Large intestine (tissue), 3 donors: ENCODE measurements at regions not wholly inside any gene's neighbourhood (a gene's known extent, or its start where the extent isn't known, plus 50 kb on each side); places are given as distances from the start of the nearest gene placed in this dataset.

ENCODE experiments used
- DNase-seq, 2 donors: peaks; one replicate each; pipeline versions ENCODE4 v3.0.0 to v3.0.0-alpha.2; 2013
- H3K27ac ChIP-seq: one replicate; pipeline ENCODE4 v1.5.1; 2013; ENCODE audit warnings: low read length
- H3K27me3 ChIP-seq: 2 replicates; pipeline ENCODE4 v1.6.1; 2013; ENCODE audit warnings: low read length; ENCODE audit not compliant: control insufficient read depth, insufficient read depth
- H3K36me3 ChIP-seq: 2 replicates; pipeline ENCODE4 v1.6.1; 2013; ENCODE audit warnings: low read length; ENCODE audit not compliant: control insufficient read depth, insufficient read depth
- H3K4me1 ChIP-seq: one replicate; pipeline ENCODE4 v1.6.1; 2013; ENCODE audit warnings: low read length; ENCODE audit not compliant: control insufficient read depth, insufficient read depth
- H3K4me3 ChIP-seq: one replicate; pipeline ENCODE4 v1.5.1; 2013; ENCODE audit warnings: low read length
- H3K9me3 ChIP-seq: one replicate; pipeline ENCODE4 v1.6.1; 2013; ENCODE audit warnings: mild to moderate bottlenecking, low read depth, low read length, moderate library complexity; ENCODE audit not compliant: control insufficient read depth
- WGBS: methylation state at CpG from one replicate; pipeline ENCODE4 v1.1.5; 2013; ENCODE audit warnings: low lambda C conversion rate; ENCODE audit not compliant: insufficient coverage; 5-methylcytosine and 5-hydroxymethylcytosine counted together

DNA sequence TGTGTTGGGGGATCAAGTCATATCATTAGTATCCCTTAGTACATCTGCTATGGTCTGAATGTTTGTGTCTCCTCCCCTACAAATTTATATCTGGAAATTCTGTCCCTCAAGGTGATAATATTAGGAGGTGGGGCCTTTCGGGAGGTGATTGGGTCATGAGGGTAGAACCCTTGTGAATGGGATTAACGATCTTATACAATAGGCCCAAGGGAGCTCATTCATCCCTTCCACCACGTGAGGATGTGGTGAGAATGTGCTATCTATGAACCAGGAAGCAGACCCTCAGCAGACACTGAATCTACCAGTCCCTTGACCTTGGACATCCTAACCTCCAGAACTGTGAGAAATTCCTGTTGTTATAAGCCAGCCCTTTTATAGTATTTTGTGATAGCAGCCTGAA, 110.7 kb downstream of the PTCSC3 start:
- no peaks in the 10 kb centered on the region for H3K4me1 ChIP-seq
- WGBS, result no CpG with 5 or more reads among the region's 3 CpGs
- H3K27me3 ChIP-seq, result peaks cover 2% of the 10 kb centered on the region
- H3K4me3 ChIP-seq, result no peak overlapping the region
- H3K9me3 ChIP-seq, result no peaks in the 10 kb centered on the region
- H3K27ac ChIP-seq, result no peak overlapping the region
- no peak for DNase-seq
- H3K36me3 ChIP-seq, result no peaks in the 10 kb centered on the region

DNA sequence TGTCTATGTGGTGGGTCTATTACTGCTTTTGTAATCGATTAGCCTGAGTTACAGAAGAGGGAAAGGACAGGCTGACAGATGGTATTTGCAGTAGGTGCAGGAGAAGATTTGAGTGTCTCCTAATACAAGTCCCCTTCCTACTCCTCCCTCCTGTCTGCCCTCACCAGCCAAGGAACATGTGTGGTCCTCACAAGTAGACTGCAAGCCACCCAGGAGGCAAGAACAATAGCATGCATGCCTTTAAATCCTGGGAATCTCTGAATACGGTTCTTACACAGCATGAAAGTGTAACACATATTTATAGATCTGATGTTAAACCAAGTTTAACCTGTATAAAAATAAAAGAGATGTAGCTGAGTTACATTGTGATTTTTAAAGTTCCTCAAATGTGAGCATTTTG, 117.0 kb downstream of the PTCSC3 start:
- H3K4me1 ChIP-seq, result no peaks in the 10 kb centered on the region
- no peaks in the 10 kb centered on the region for H3K9me3 ChIP-seq
- WGBS, result 100% methylated on average over 1 of the region's 2 CpGs
- H3K36me3 ChIP-seq, result no peaks in the 10 kb centered on the region
- H3K27me3 ChIP-seq, result no peaks in the 10 kb centered on the region
- DNase-seq, result no peak
- no peak overlapping the region for H3K27ac ChIP-seq
- H3K4me3 ChIP-seq, result no peak overlapping the region

- H3K4me1 ChIP-seq, result no peaks in the 10 kb centered on the region
- 65% methylated on average over 2 of the region's 7 CpGs for WGBS
- no peak overlapping the region for H3K4me3 ChIP-seq
- H3K27me3 ChIP-seq, result no peaks in the 10 kb centered on the region
- no peaks in the 10 kb centered on the region for H3K36me3 ChIP-seq
- no peak for DNase-seq
- no peaks in the 10 kb centered on the region for H3K9me3 ChIP-seq
- no peak overlapping the region for H3K27ac ChIP-seq
Observed at GRCh38 chr14:36057452-36058116, 118.9 kb downstream of the PTCSC3 start.

DNA sequence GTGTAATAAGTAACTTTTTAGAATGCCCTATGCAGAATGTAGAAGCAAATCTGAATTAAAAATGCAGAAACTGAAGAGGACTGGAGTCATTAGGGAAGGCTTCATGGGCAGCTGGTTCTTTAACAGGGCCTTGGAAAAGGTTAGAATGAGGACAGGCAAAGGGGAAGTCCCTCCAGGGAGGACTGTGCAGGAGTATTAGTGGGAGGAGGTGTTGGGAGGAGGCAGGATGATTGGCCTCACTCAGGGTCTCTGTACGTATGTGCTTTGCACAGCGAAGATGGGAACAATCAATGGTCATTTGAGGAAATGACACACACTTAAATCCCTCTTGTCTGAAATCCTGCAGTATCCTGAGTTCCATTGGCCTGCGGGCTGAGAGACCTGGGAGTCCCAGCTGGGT, 119.7 kb downstream of the PTCSC3 start:
- Histone ChIP-seq H3K4me3 (no peak overlapping the region), H3K9me3 (no peaks in the 10 kb centered on the region), H3K36me3 (no peaks in the 10 kb centered on the region), H3K27ac (no peak overlapping the region), H3K27me3 (no peaks in the 10 kb centered on the region), H3K4me1 (no peaks in the 10 kb centered on the region)
- no CpG with 5 or more reads among the region's 3 CpGs for WGBS
- DNase-seq, result no peak

DNA sequence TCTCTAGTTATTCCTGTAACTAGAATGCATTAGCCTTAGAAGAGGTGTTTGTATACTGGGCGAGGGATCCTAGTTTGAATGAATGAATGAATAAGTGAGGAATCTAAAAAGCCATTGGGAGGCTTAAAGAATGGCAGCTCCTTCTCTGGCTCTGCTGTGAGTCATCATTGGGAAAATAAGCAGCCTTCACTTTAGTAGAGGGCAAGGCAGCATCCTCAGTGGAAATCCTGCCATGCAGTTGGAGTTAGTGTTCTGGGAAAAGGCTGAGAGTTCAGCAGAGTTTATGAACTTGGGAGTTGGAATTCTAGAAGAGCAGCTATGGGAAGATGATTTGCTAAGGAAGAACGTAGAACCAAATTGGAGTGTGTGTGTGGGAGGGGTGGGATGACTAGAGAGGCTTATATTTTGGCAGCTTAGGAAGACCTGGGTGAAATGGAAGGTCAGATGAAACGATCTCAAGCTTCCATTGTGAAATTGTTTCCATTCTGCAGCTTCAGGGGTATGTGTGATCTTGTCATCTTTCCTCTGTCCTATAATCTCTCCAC, 120.8 kb downstream of the PTCSC3 start:
- Histone ChIP-seq H3K4me3 (no peak overlapping the region), H3K9me3 (no peaks in the 10 kb centered on the region), H3K27ac (no peak overlapping the region), H3K27me3 (no peaks in the 10 kb centered on the region), H3K4me1 (no peaks in the 10 kb centered on the region), H3K36me3 (no peaks in the 10 kb centered on the region)
- DNase-seq, result no peak
- WGBS, result 60% methylated on average over 1 of the region's 3 CpGs

DNA sequence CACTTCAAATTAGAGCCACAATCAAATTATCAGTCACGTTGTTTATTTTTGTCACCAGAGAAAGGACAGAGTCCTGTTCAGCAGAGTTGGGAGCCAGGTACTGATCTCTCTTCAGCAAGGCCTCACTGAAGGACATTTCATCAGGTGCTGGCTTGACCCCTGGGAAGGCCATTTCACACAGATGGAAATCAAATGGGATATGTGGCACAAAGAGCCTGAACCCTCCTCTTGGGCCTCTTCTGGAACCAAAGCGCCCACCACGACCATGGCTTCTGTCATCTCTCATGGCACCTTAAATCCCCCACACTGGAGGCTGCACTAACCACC, 121.5 kb downstream of the PTCSC3 start:
- no peak for DNase-seq
- no CpG with 5 or more reads among the region's 3 CpGs for WGBS
- Histone ChIP-seq H3K27ac (no peak overlapping the region), H3K27me3 (no peaks in the 10 kb centered on the region), H3K9me3 (no peaks in the 10 kb centered on the region), H3K36me3 (no peaks in the 10 kb centered on the region), H3K4me3 (no peak overlapping the region), H3K4me1 (no peaks in the 10 kb centered on the region)

DNA sequence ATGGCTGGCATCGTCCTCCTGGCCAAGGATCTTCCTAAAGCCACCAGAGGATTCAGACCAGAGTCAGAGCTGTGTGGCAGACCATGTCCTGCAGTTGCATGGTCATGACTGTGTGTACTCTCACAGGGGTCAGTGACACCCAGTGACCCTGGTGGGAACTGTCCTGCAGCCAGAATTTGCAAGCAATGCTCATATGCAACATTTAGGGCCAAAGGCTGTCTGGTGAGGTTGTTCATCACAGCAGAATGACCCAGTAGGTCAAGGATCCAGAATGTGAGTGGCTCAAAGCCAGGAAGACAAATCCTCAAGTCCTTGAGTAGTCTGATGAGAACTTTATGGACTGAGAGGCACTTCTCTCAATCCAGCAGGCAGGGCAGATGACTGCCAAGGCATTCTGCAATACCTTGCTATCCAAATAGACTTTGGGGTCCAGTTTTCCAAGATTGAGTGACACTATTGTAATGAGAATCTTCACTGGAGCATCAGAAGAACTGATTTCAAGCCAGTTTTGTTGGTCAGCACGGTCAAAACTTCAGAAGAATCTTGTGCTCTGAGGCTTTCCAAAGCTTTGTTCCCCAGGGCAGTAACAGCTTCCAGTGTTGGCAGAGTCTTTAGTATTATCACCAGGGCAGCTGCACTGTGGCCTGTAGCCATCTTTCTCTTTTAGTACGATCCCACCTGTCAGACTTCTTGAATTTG, 122.0 kb downstream of the PTCSC3 start:
- no peak overlapping the region for H3K4me3 ChIP-seq
- WGBS, result no CpG with 5 or more reads among the region's 3 CpGs

DNA sequence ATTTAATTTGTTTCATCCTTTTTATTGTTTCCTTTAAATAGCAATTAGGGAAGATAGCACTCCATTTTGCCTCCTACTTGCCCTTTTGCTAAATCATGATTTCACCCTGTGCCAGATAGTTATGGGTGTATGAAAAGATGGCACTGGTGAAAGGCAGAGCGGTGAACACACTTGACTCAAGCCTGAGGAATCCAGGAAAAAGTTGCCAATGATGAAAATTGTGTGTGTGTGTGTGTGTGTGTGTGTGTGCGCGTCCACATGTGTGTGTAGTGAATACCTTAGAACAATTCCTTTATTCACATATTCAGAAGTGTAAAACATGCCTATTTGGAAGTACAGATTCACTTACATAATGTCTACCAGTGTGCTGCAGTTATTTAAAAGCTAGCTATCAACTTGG, 123.8 kb downstream of the PTCSC3 start:
- no peak for DNase-seq
- H3K9me3 ChIP-seq, result no peaks in the 10 kb centered on the region
- no peak overlapping the region for H3K27ac ChIP-seq
- H3K4me1 ChIP-seq, result no peaks in the 10 kb centered on the region
- no peaks in the 10 kb centered on the region for H3K36me3 ChIP-seq
- no peaks in the 10 kb centered on the region for H3K27me3 ChIP-seq
- 80% methylated on average over 2 of the region's 3 CpGs for WGBS
- no peak overlapping the region for H3K4me3 ChIP-seq

More for the DNA sequence above, 122.0 kb downstream of the PTCSC3 start:
- Histone ChIP-seq H3K27me3 (no peaks in the 10 kb centered on the region), H3K27ac (no peak overlapping the region), H3K36me3 (no peaks in the 10 kb centered on the region), H3K9me3 (no peaks in the 10 kb centered on the region), H3K4me1 (no peaks in the 10 kb centered on the region)
- no peak for DNase-seq

- Histone ChIP-seq H3K9me3 (no peaks in the 10 kb centered on the region), H3K27ac (no peak overlapping the region), H3K36me3 (no peaks in the 10 kb centered on the region), H3K27me3 (no peaks in the 10 kb centered on the region), H3K4me3 (no peak overlapping the region), H3K4me1 (no peaks in the 10 kb centered on the region)
- no peak for DNase-seq
- 78% methylated on average over 1 of the region's 1 CpG for WGBS
Observed at GRCh38 chr14:36052063-36052462, 124.5 kb downstream of the PTCSC3 start.

DNA sequence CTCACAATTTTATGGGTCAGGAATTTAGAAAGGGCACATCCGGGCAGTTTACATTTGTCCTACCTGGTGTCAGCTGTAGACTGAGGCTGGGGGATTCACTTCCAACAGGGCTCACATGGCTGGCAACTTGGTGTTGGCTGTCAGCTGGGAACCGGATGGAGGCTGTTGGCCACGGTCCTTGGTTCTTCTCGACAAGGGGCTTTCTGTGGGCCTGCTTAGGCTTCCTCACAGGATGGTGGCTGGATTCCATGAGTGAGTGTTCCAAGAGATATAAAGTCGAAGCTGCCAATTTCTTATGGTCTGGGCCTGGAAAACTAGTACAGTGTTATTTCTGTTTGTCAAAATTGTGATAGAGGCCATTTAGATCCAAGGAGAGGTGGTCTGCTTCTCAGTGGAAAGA, 127.9 kb downstream of the PTCSC3 start:
- no peak overlapping the region for H3K4me3 ChIP-seq
- no peaks in the 10 kb centered on the region for H3K9me3 ChIP-seq
- H3K27me3 ChIP-seq, result no peaks in the 10 kb centered on the region
- no peaks in the 10 kb centered on the region for H3K36me3 ChIP-seq
- DNase-seq, result no peak
- no peaks in the 10 kb centered on the region for H3K4me1 ChIP-seq
- no peak overlapping the region for H3K27ac ChIP-seq
- no CpG with 5 or more reads among the region's 5 CpGs for WGBS

DNA sequence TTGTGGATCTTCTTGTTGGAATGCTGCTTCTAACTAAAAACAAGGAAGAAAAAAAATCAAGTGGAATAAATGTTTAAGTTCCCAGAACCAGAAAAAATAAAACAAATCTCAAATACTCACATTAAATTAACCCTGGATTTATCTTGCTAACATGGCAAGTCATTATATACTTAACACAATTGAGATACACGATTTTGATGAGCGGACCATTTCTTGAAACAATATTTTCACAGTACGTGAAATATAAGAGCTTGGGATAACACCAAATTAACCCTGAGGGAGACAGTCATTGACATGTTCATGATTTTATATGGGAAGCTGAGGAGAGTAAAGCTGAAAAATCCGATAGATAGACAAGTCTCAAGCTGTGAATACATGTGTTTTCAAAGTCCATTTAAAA, 128.6 kb downstream of the PTCSC3 start:
- Histone ChIP-seq H3K9me3 (no peaks in the 10 kb centered on the region), H3K4me3 (no peak overlapping the region), H3K36me3 (no peaks in the 10 kb centered on the region), H3K27me3 (no peaks in the 10 kb centered on the region), H3K27ac (no peak overlapping the region), H3K4me1 (no peaks in the 10 kb centered on the region)
- DNase-seq, result no peak
- 86% methylated on average over 2 of the region's 4 CpGs for WGBS
